ENCODE measurements at regions not wholly inside any gene's neighbourhood (a gene's known extent, or its start where the extent isn't known, plus 50 kb on each side); places are given as distances from the start of the nearest gene placed in this dataset.

GRCh38 chr7:54817152-54817551 lies 58.1 kb upstream of the SEC61G start:
- DNase-seq (ENCODE audit: low read depth, low spot score), result no peak
- ChIA-PET POLR2A (no interaction called here), CTCF (interaction anchor here (2.2 kb wide), 1 partner anchor 438 kb away, joined by 6 read pairs; no protein-coding TSS in a partner anchor)
- no peak overlapping the region for H3K4me3 ChIP-seq (ENCODE audit: low read depth, low read length)
- no peak for TF ChIP-seq CTCF (IDR thresholded peaks at IDR 0.05; ENCODE audit: insufficient read depth, low read length, missing control alignments)

DNA sequence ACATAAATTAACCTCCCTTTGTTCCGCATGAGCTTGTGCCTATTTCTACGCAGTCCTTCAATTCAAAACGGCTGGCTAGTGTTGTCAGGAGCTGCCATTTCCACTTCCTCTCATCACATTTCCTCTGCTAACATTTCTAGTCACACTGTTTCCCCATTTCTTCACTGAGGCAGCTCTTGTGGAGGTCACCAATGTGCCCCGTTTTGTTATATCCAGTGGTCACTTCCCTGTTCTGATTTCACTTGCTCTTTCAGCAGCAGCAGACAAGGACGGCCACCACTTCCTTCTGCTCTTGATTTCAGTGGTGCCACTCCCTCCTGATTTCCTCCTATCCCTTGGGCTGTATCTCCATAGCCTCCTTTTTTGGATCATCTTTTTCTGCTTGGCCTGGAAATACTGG lies 64.8 kb upstream of the SEC61G start:
- no peak for DNase-seq (ENCODE audit: low read depth, low spot score)
- no peak for TF ChIP-seq CTCF (IDR thresholded peaks at IDR 0.05; ENCODE audit: insufficient read depth, low read length, missing control alignments)
- H3K4me3 ChIP-seq (ENCODE audit: low read depth, low read length), result no peak overlapping the region
- ChIA-PET CTCF (interaction anchor here (1.1 kb wide), 1 partner anchor 431 kb away, joined by 3 read pairs; no protein-coding TSS in a partner anchor), POLR2A (no interaction called here)

- CTCF ChIA-PET, result no interaction called here
- H3K4me3 ChIP-seq (ENCODE audit: low read depth, low read length), result no peak overlapping the region
- POLR2A ChIA-PET, result no interaction called here
- no peak for DNase-seq (ENCODE audit: low read depth, low spot score)
- no peak for TF ChIP-seq CTCF (IDR thresholded peaks at IDR 0.05; ENCODE audit: insufficient read depth, low read length, missing control alignments)
Observed at GRCh38 chr7:54824655-54825054, 65.6 kb upstream of the SEC61G start.

DNA sequence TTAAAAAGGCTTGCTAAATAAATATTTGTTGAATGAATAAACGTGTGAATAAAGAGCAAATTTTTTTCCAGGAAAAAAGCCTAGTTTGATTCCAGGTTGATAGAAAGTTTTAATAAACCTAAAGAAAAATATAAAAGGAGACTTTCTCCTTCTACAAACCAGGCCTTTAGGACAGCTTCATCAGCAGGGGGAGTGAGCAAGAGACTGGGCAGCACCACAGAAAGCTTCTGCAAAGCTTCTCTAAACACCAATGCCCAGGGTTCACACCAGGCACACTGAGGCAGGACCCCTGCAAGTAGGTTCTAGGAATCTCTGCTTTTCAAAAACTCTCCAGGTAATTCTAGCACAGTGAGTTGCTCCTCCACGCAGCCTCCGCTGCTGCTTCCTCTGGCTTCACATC lies 66.4 kb upstream of the SEC61G start:
- no peak for DNase-seq (ENCODE audit: low read depth, low spot score)
- no peak for TF ChIP-seq CTCF (IDR thresholded peaks at IDR 0.05; ENCODE audit: insufficient read depth, low read length, missing control alignments)
- CTCF ChIA-PET, result no interaction called here
- H3K4me3 ChIP-seq (ENCODE audit: low read depth, low read length), result no peak overlapping the region
- POLR2A ChIA-PET, result no interaction called here

GRCh38 chr7:54827734-54828133 lies 68.7 kb upstream of the SEC61G start:
- ChIA-PET CTCF (interaction anchor here (1.6 to 2.2 kb wide), 2 partner anchors 54 to 427 kb away, joined by 7 read pairs; no protein-coding TSS in a partner anchor), POLR2A (no interaction called here)
- DNase-seq (ENCODE audit: low read depth, low spot score), result no peak
- no peak overlapping the region for H3K4me3 ChIP-seq (ENCODE audit: low read depth, low read length)
- TF ChIP-seq CTCF (IDR thresholded peaks at IDR 0.05; ENCODE audit: insufficient read depth, low read length, missing control alignments), result no peak

- no peak for TF ChIP-seq CTCF (IDR thresholded peaks at IDR 0.05; ENCODE audit: insufficient read depth, low read length, missing control alignments)
- no peak for DNase-seq (ENCODE audit: low read depth, low spot score)
- ChIA-PET CTCF (interaction anchor here (0.8 to 1.5 kb wide), 4 partner anchors 42 to 424 kb away, joined by 4 to 6 read pairs (median 4); no protein-coding TSS in a partner anchor), POLR2A (no interaction called here)
- H3K4me3 ChIP-seq (ENCODE audit: low read depth, low read length), result no peak overlapping the region
Observed at GRCh38 chr7:54831046-54831643, 72.1 kb upstream of the SEC61G start.

Measured in AG04449 (cell line).